ENCODE measurements at regions not wholly inside any gene's neighbourhood (a gene's known extent, or its start where the extent isn't known, plus 50 kb on each side); places are given as distances from the start of the nearest gene placed in this dataset.

- DNase-seq, result peak; percentile 96
Measured at GRCh38 chr4:108359986-108360681, 191.4 kb upstream of the LEF1 start.

- peak; percentile 45 for DNase-seq
Measured at GRCh38 chr4:108359130-108359985, 190.6 kb upstream of the LEF1 start.

GRCh38 chr4:108355902-108356535, 187.3 kb upstream of the LEF1 start:
- peak; percentile 22 for DNase-seq

DNA sequence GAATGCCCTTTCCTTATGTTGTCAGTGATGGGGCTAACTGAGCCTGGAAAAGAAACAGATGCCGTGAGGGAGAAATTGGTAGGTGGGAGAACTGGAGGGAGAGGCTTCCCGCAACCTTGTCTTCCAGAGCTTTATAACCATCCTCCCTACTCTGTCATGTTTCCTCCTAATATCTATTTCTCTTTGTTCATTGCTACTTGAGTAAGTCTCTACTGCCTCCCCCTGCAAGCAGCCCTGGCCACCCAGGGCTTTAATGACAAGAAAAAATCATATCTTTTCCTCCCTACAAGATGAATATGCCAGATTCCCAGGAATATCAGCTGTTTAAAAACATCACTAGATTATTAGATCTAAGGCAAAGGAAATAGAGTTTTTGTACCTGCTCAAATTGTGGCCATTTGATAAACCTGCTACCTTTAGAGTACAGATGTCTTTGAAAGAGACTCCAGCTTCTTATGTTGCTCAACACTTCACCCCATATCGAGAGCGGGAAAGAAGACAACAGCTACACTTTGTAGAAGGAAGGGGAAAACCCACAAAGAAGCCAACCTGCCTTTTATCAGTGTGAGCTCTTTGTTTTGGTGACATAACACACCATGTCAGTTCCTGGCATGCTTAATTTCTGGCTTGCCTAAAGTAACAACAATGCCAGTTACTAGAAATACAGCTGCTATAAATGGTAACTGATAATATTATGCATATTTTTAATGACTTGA, 186.6 kb upstream of the LEF1 start:
- peak; percentile 48 for DNase-seq

GRCh38 chr4:108352664-108353308, 184.1 kb upstream of the LEF1 start:
- DNase-seq, result no peak

DNA sequence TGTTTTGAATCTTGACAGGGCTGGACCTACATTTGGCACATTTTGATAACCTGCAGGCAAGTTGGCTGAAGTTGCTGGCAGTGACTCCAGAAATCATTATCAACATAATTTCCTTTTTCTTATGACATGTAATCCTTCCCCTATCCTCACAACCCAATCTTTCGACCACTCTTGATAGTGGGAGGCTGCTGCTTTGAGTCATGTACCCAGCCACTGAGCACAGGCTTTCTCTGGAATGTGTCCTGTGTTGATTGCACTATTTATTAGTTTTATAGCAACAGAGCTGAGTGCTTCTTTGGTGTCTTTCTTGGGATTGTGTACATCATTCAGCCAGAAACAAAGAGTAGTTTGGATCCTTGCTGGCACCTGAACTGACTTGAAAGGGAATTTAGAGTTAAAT, 183.1 kb upstream of the LEF1 start:
- DNase-seq, result peak; percentile 67

GRCh38 chr4:108350332-108350731, 181.6 kb upstream of the LEF1 start:
- DNase-seq, result no peak

DNA sequence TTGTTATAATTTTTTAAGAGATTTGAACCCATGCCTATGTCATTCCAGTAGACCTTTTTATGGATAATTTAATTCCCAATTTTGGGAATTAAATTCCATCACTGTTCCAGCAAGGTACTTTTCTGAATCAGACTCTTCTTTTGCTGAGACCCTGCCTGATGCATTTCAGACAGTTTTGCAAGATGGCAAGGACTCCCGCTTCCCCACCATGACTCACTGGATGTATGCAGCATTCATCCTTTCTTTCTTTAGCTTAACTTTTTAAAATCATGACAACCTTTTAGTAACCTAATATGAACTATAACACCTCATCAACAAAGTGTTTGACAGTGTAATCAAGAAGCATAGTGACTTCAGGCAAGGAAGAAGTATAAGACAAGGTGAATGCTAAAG, 178.1 kb upstream of the LEF1 start:
- DNase-seq, result no peak

- peak; percentile 59 for DNase-seq
Measured at GRCh38 chr4:108345862-108346817, 177.4 kb upstream of the LEF1 start.

- DNase-seq, result no peak
Measured at GRCh38 chr4:108342325-108342970, 173.7 kb upstream of the LEF1 start.

DNA sequence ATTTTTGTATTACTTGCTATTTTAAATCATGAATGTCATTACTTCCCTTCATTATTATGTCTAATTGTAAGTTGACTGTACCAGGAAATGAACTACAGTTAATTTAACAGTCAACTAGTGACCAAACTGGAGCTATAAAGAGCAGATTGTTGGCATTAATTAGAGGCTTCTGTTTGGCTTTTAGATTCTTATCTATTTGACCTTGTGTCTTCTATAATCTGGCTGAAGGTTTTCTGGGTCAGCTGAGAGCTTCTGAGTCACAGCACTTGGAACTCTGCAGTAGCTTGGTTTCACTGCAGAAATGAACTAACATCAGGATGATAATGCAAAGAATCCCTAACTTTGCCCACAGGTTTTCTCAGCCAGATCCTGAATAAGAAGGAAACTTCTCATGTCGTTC, 169.2 kb upstream of the LEF1 start:
- peak; percentile 21 for DNase-seq

DNA sequence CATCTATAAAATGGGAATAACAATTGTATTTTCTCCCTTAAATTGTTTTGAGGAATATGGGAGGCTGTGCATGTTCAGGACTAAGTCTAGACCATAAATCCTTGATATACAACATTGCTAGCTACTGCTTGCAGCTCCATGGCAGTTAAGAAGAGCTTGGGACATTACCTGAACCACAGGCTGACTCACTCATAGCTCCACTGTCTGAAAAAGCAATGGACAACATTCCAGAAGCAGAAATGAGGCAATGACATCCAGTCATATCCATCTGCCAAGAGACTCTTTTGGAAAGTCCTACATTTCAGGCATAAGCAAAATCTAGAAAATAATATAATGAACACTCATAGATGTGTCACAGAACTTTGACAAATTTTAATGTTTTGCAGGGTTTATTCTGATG, 167.3 kb upstream of the LEF1 start:
- DNase-seq, result no peak

- no peak for DNase-seq
Measured at GRCh38 chr4:108335081-108335480, 166.3 kb upstream of the LEF1 start.

DNA sequence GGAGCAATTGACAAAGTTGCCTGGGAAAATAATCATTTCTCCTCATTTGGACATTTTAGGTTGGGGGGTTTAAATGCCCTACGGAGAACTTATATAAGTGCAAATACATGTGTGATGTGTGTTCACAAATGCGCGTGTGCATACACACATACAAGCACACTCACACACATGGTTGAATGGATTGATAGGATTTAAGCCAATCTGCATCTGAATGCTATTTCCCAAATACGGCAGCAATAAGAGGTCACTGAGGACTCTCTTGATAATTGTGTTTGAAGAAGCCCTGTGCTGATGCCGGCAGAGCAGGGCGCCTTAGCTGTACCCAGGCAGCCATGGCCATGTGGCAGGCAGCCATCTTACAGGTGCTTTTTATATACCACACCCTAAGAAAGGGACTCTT, 165.3 kb upstream of the LEF1 start:
- DNase-seq, result no peak

DNA sequence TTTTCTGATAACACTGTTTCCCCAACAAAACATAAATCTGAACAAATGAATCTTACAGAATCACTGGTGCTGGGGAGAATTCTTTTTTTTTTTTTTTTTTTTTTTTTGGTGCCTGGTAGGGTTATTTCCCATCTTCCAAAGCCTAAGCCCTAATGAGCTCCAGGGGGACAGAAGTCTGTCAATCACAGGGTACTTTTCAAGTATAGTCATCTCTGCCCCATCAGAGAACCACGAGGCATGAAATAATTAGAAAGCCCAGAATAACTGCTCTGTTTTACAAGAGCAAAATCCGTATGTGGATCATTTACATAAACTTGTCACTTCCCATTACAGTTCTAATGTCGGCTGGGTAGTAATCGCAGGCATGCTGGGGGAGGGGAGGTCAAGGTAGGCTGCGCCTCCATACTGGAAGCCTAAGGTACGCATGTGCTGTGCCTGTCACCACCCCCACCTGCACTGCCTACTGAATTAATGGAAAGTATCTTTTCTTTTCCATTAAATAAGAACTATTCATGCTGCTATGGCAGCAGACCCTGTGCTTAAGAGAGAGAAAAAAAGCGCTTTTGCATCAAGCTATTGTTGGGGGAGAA, 164.7 kb upstream of the LEF1 start:
- no peak for DNase-seq

- DNase-seq, result no peak
Measured at GRCh38 chr4:108331905-108332632, 163.3 kb upstream of the LEF1 start.

DNA sequence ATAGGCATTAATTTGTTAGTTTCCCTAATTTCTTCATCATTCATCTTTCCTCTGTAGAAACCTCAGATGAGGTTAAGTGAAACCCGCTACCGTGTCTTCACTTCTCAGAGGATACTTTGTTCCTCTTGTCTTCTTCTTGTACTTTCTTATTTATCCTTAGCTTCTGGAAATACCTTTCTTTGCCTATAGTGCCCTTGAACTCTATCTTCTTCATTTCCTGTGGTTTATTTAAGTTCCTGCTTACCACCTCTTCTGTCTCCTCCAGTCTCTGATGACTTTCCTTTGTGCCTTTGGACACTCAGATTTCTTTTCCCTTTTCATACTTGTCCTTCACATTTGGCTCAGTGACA, 159.6 kb upstream of the LEF1 start:
- DNase-seq, result no peak

GRCh38 chr4:108327642-108328382, 159.1 kb upstream of the LEF1 start:
- DNase-seq, result no peak

GRCh38 chr4:108325561-108325960, 156.8 kb upstream of the LEF1 start:
- DNase-seq, result no peak
